ENCODE measurements at regions not wholly inside any gene's neighbourhood (a gene's known extent, or its start where the extent isn't known, plus 50 kb on each side); places are given as distances from the start of the nearest gene placed in this dataset.

- H3K4me3 ChIP-seq (ENCODE audit: low read depth, low read length): no peak overlapping the region
- TF ChIP-seq CTCF (conservative IDR thresholded peaks at IDR 0.05; ENCODE audit: low read depth, low read length): no peak
- DNase-seq (ENCODE audit: low read depth): no peak
Observed at GRCh38 chr7:25307624-25308023, 79.3 kb upstream of the NPVF start.

DNA sequence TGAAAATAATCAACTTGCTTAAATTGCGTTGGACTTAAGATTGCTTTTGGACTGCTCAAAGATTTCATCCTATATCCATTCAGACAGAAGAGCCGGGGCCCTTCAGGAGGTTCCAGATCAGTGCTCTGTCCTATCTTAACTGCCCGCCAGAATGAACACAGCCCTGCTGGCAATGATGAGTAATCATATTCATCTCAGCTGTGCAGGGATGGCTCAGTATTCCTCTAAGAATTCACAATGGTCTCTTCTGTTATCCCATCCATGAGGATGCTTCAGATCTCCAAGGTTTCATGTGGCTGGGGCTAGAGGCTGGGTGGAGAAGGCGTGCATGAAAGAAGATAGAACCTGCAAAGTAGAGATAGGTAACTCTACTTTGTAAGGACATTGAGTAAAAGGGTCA lies 80.0 kb upstream of the NPVF start:
- no peak for TF ChIP-seq CTCF (conservative IDR thresholded peaks at IDR 0.05; ENCODE audit: low read depth, low read length)
- H3K4me3 ChIP-seq (ENCODE audit: low read depth, low read length): no peak overlapping the region
- DNase-seq (ENCODE audit: low read depth): no peak

- no peak overlapping the region for H3K4me3 ChIP-seq (ENCODE audit: low read depth, low read length)
- TF ChIP-seq CTCF (conservative IDR thresholded peaks at IDR 0.05; ENCODE audit: low read depth, low read length): no peak
- DNase-seq (ENCODE audit: low read depth): no peak
Observed at GRCh38 chr7:25308906-25309705, 80.8 kb upstream of the NPVF start.

DNA sequence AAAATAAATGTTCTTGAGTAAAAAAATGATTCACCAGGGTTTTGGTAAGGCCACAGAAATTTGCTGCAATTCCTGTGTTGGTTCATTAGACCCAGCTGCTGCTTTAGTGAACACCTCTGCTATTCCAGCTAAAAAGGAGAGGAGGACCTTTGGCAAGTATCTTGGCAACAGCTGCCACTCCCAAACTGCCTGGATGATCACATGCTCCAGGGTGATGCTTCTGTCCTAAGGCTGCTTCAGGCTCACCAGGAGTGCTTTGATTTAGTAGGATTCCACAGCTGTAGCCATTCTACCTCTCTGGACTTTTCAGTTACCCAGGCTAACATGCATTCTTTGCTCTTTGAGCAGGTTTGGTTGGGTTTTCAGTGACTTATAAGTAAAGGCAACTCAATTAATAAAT lies 82.6 kb upstream of the NPVF start:
- H3K4me3 ChIP-seq (ENCODE audit: low read depth, low read length): no peak overlapping the region
- TF ChIP-seq CTCF (conservative IDR thresholded peaks at IDR 0.05; ENCODE audit: low read depth, low read length): no peak
- no peak for DNase-seq (ENCODE audit: low read depth)

DNA sequence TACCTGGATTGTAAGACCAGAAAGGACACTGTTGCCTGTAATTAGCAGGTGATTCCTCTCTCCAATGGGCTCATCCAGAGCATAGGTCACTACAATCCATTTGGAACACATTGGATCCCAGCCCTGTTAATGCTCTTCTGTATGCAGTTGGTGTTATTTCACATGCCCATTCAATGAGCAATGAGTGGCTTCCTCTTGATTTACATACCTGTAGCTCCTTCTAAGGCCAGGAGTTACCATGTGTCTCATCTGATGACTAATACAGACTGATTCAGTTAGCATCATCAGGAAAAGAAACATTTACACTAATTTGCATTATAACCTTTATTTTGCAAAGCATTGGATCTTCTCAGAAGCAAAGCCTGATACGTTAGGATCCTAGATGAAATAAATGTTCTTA lies 83.1 kb upstream of the NPVF start:
- no peak for TF ChIP-seq CTCF (conservative IDR thresholded peaks at IDR 0.05; ENCODE audit: low read depth, low read length)
- no peak for DNase-seq (ENCODE audit: low read depth)

GRCh38 chr7:25312968-25313367 lies 84.7 kb upstream of the NPVF start:
- TF ChIP-seq CTCF (conservative IDR thresholded peaks at IDR 0.05; ENCODE audit: low read depth, low read length): no peak
- no peak for DNase-seq (ENCODE audit: low read depth)
- H3K4me3 ChIP-seq (ENCODE audit: low read depth, low read length): no peak overlapping the region

More for the DNA sequence above, 83.1 kb upstream of the NPVF start:
- H3K4me3 ChIP-seq (ENCODE audit: low read depth, low read length): no peak overlapping the region

- no peak overlapping the region for H3K4me3 ChIP-seq (ENCODE audit: low read depth, low read length)
- DNase-seq (ENCODE audit: low read depth): no peak
- TF ChIP-seq CTCF (conservative IDR thresholded peaks at IDR 0.05; ENCODE audit: low read depth, low read length): no peak
Observed at GRCh38 chr7:25313526-25313925, 85.2 kb upstream of the NPVF start.

Measured in choroid plexus epithelial cell (primary cell).